Testis (tissue), 2 donors: ENCODE measurements at regions not wholly inside any gene's neighbourhood (a gene's known extent, or its start where the extent isn't known, plus 50 kb on each side); places are given as distances from the start of the nearest gene placed in this dataset.

Experiments used
- DNase-seq: peaks from one replicate; pipeline ENCODE4 v3.0.0-alpha.2; 2019
- H3K27ac ChIP-seq, 2 donors: fragments of 200-600 bp; sonication (generic); one replicate each; pipeline ENCODE4 v1.5.1; 2019
- H3K27me3 ChIP-seq: fragments of 200-600 bp; sonication (generic); one replicate; pipeline ENCODE4 v1.5.1; 2019
- H3K36me3 ChIP-seq: fragments of 200-600 bp; sonication (generic); one replicate; pipeline ENCODE4 v1.5.1; 2017; ENCODE audit warnings: low read depth; ENCODE audit errors: missing control alignments
- H3K4me1 ChIP-seq: fragments of 200-600 bp; sonication (generic); one replicate; pipeline ENCODE4 v1.5.1; 2019
- H3K4me3 ChIP-seq, 2 donors: fragments of 200-600 bp; sonication (generic); one replicate each; pipeline ENCODE4 v1.5.1; 2017 to 2019
- H3K9me3 ChIP-seq: fragments of 200-600 bp; sonication (generic); one replicate; pipeline ENCODE4 v1.5.1; 2017
- POLR2A ChIP-seq: fragments of 450-650 bp; IDR thresholded peaks from one replicate; pipeline ENCODE4 v1.6.1; 2017; ENCODE audit warnings: antibody characterized with exemption, mild to moderate bottlenecking, moderate library complexity
- WGBS, 2 donors: methylation state at CpG; one replicate each; pipeline ENCODE4 v1.1.5; 2018; 5-methylcytosine and 5-hydroxymethylcytosine counted together
- intact Hi-C: fragments of 100-400 bp; cut with DNase I; formaldehyde crosslinking; loops from one replicate; pipeline ENCODE4 v1.15.1; 2023; ENCODE audit warnings: low total_unique reads
- TF ChIP-seq, protein P1 (sequence below), 3 experiments: fragments of 450-650 bp in 2 of 3; fragments of 200-600 bp in 1 of 3; sonication (generic) in 1 of 3; IDR thresholded peaks; one replicate each; pipeline ENCODE4 v1.5.1; 2016 to 2019; ENCODE audit warnings: antibody characterized with exemption in 3 of 3, mild to moderate bottlenecking in 2 of 3, moderate library complexity in 1 of 3

DNA sequence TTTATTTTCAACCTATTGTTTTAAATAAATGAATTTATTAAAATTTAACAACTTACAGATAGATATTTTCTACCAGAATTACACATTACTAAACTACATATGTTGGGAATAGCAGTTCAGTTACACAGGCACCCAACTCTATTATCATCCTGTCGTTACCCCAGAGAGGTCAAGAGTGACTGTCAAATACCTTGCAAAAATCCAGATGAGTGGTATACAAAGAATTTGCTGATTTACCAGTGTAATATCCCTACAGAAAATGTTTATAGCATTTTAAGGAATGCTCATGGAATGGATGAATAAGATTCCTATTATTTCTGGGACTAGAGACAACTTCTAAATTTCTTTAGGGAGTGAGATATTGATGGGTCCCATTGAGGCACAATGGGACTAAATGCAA lies 300.7 kb upstream of the RGS18 start:
- intact Hi-C loops, result no loop called here
- TF ChIP-seq POLR2A, result no peak
- TF ChIP-seq, protein P1, sequence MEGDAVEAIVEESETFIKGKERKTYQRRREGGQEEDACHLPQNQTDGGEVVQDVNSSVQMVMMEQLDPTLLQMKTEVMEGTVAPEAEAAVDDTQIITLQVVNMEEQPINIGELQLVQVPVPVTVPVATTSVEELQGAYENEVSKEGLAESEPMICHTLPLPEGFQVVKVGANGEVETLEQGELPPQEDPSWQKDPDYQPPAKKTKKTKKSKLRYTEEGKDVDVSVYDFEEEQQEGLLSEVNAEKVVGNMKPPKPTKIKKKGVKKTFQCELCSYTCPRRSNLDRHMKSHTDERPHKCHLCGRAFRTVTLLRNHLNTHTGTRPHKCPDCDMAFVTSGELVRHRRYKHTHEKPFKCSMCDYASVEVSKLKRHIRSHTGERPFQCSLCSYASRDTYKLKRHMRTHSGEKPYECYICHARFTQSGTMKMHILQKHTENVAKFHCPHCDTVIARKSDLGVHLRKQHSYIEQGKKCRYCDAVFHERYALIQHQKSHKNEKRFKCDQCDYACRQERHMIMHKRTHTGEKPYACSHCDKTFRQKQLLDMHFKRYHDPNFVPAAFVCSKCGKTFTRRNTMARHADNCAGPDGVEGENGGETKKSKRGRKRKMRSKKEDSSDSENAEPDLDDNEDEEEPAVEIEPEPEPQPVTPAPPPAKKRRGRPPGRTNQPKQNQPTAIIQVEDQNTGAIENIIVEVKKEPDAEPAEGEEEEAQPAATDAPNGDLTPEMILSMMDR (IDR thresholded peaks at IDR 0.05), result no peak
- Histone ChIP-seq H3K36me3 (no peaks in the 10 kb centered on the region), H3K27ac (no peak overlapping the region), H3K4me1 (no peaks in the 10 kb centered on the region), H3K4me3 (no peak overlapping the region), H3K9me3 (no peaks in the 10 kb centered on the region), H3K27me3 (no peaks in the 10 kb centered on the region)
- WGBS, 2 donors, result 71 to 90% methylated on average over 1 of the region's 1 CpG
- no peak for DNase-seq

GRCh38 chr1:191865479-191865878 lies 292.8 kb upstream of the RGS18 start:
- Histone ChIP-seq H3K9me3 (no peaks in the 10 kb centered on the region), H3K27me3 (no peaks in the 10 kb centered on the region), H3K4me1 (no peaks in the 10 kb centered on the region), H3K27ac (no peak overlapping the region), H3K36me3 (no peaks in the 10 kb centered on the region), H3K4me3 (no peak overlapping the region)
- TF ChIP-seq POLR2A, result no peak
- TF ChIP-seq, protein P1 (IDR thresholded peaks at IDR 0.05), result no peak
- WGBS, 2 donors, result 71 to 77% methylated on average over 6 of the region's 6 CpGs
- no peak for DNase-seq
- intact Hi-C loops, result no loop called here

- intact Hi-C loops, result no loop called here
- H3K4me1 ChIP-seq, result no peaks in the 10 kb centered on the region
- no peak overlapping the region for H3K4me3 ChIP-seq
- H3K27me3 ChIP-seq, result no peaks in the 10 kb centered on the region
- DNase-seq, result no peak
- WGBS, 2 donors, result 80 to 82% methylated on average over 2 of the region's 2 CpGs
- H3K36me3 ChIP-seq, result no peaks in the 10 kb centered on the region
- no peak overlapping the region for H3K27ac ChIP-seq
- H3K9me3 ChIP-seq, result no peaks in the 10 kb centered on the region
- TF ChIP-seq, protein P1 (IDR thresholded peaks at IDR 0.05), result no peak
- no peak for TF ChIP-seq POLR2A
Observed at GRCh38 chr1:191866155-191866554, 292.1 kb upstream of the RGS18 start.

DNA sequence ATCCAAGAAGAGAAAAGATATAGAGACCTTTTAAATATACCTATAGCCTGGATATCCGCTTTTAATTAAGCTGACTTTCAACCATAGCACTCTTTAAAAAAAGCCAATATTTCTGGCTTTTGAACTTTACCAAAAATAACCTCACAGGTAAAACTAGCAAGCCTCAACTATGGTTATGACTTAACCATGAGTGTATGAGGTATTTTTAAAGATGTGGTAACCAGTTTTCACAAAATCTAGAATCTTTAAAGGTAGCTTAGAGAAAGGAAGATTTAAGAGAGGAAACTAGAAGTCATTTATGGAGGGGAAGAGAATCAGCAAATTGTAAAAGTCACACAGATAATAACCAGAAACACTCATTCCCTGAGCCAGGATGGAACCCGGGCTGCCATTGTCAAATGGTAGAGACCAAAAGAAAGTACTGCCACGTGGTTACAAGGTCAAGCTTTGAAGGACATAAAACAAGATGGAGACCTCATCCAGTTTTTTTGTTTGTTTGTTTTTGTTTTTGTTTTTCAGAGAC lies 288.4 kb upstream of the RGS18 start:
- intact Hi-C loops, result no loop called here
- Histone ChIP-seq H3K9me3 (no peaks in the 10 kb centered on the region), H3K4me1 (no peaks in the 10 kb centered on the region), H3K27ac (no peak overlapping the region), H3K4me3 (no peak overlapping the region), H3K36me3 (no peaks in the 10 kb centered on the region), H3K27me3 (no peaks in the 10 kb centered on the region)
- no peak for DNase-seq
- WGBS, 2 donors, result 77 to 87% methylated on average over 3 of the region's 3 CpGs
- no peak for TF ChIP-seq POLR2A
- TF ChIP-seq, protein P1 (IDR thresholded peaks at IDR 0.05), result no peak

- no peaks in the 10 kb centered on the region for H3K9me3 ChIP-seq
- no peaks in the 10 kb centered on the region for H3K36me3 ChIP-seq
- no peak for TF ChIP-seq POLR2A
- intact Hi-C loops, result no loop called here
- no peaks in the 10 kb centered on the region for H3K27me3 ChIP-seq
- H3K27ac ChIP-seq, result no peak overlapping the region
- no peak overlapping the region for H3K4me3 ChIP-seq
- DNase-seq, result no peak
- 86% methylated on average over 3 of the region's 3 CpGs for WGBS, 2 donors
- no peaks in the 10 kb centered on the region for H3K4me1 ChIP-seq
Observed at GRCh38 chr1:191870490-191870889, 287.8 kb upstream of the RGS18 start.
